Fibroblast of lung (primary cell): ENCODE measurements at regions not wholly inside any gene's neighbourhood (a gene's known extent, or its start where the extent isn't known, plus 50 kb on each side); places are given as distances from the start of the nearest gene placed in this dataset.

ENCODE experiments used
- EZH2 ChIP-seq: IDR thresholded peaks from 2 replicates; pipeline ENCODE4 v1.5.1; 2012; ENCODE audit warnings: low read length, control low read depth, mild to moderate bottlenecking; ENCODE audit errors: missing control alignments
- TF ChIP-seq, protein P1 (sequence below), 2 donors: IDR thresholded peaks in 1 of 2; conservative IDR thresholded peaks in 1 of 2; 1 replicate in 1 of 2; 2 replicates in 1 of 2; pipeline ENCODE4 v1.5.1; 2011 to 2012; ENCODE audit warnings: low read length in 2 of 2, control low read depth in 1 of 2, inconsistent platforms in 1 of 2, low read depth in 1 of 2, mild to moderate bottlenecking in 1 of 2

DNA sequence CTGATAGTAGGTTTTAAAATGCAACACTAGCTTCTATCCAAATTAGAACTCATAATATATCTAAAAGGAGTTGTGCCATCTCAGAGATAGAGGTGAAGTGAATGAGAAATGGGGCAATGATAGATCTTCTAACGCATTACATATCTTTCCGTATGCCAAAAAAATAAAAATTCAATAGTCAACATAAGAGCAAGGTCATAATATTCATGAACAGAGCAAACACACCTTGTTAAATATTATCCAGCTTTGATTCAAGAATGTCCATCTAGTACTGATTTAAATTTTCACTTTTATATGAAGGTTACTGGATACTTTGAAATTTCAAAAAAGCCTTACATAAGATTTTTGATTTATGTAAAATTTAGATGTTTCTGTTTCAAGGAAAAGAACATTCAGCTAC is 554.5 kb downstream of the NSUN3 start:
- TF ChIP-seq, protein P1, sequence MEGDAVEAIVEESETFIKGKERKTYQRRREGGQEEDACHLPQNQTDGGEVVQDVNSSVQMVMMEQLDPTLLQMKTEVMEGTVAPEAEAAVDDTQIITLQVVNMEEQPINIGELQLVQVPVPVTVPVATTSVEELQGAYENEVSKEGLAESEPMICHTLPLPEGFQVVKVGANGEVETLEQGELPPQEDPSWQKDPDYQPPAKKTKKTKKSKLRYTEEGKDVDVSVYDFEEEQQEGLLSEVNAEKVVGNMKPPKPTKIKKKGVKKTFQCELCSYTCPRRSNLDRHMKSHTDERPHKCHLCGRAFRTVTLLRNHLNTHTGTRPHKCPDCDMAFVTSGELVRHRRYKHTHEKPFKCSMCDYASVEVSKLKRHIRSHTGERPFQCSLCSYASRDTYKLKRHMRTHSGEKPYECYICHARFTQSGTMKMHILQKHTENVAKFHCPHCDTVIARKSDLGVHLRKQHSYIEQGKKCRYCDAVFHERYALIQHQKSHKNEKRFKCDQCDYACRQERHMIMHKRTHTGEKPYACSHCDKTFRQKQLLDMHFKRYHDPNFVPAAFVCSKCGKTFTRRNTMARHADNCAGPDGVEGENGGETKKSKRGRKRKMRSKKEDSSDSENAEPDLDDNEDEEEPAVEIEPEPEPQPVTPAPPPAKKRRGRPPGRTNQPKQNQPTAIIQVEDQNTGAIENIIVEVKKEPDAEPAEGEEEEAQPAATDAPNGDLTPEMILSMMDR (conservative IDR thresholded peaks at IDR 0.05 in 1 of 2, IDR thresholded peaks at IDR 0.05 in 1 of 2; ENCODE audit: low read depth in 1 of 2, low read length in 2 of 2), result no peak
- no peak for TF ChIP-seq EZH2
